ENCODE measurements at regions not wholly inside any gene's neighbourhood (a gene's known extent, or its start where the extent isn't known, plus 50 kb on each side); places are given as distances from the start of the nearest gene placed in this dataset.

GRCh38 chr3:74529145-74529544 is 85.3 kb downstream of the CNTN3 start:
- DNase-seq (ENCODE audit: low spot score) (no peak), ATAC-seq (ENCODE audit: low read depth) (no peak)
- H3K36me3 ChIP-seq (ENCODE audit: low read depth): no peaks in the 10 kb centered on the region
- no peak overlapping the region for H3K4me3 ChIP-seq (ENCODE audit: severe bottlenecking)
- TF ChIP-seq CTCF (IDR thresholded peaks at IDR 0.05; ENCODE audit: poor library complexity, severe bottlenecking): no peak
- H3K27me3 ChIP-seq (ENCODE audit: insufficient read depth, poor library complexity, severe bottlenecking): no peaks in the 10 kb centered on the region
- H3K9me3 ChIP-seq (ENCODE audit: severe bottlenecking): no peaks in the 10 kb centered on the region
- peaks cover 11% of the 10 kb centered on the region for H3K4me1 ChIP-seq (ENCODE audit: insufficient read depth, poor library complexity, severe bottlenecking)
- H3K27ac ChIP-seq (ENCODE audit: poor library complexity, severe bottlenecking): no peak overlapping the region

GRCh38 chr3:74527566-74527965 is 86.9 kb downstream of the CNTN3 start:
- no peak for DNase-seq (ENCODE audit: low spot score)
- no peak for ATAC-seq (ENCODE audit: low read depth)
- no peak overlapping the region for H3K4me3 ChIP-seq (ENCODE audit: severe bottlenecking)
- no peaks in the 10 kb centered on the region for H3K27me3 ChIP-seq (ENCODE audit: insufficient read depth, poor library complexity, severe bottlenecking)
- no peak overlapping the region for H3K27ac ChIP-seq (ENCODE audit: poor library complexity, severe bottlenecking)
- no peaks in the 10 kb centered on the region for H3K36me3 ChIP-seq (ENCODE audit: low read depth)
- no peak for TF ChIP-seq CTCF (IDR thresholded peaks at IDR 0.05; ENCODE audit: poor library complexity, severe bottlenecking)
- no peaks in the 10 kb centered on the region for H3K9me3 ChIP-seq (ENCODE audit: severe bottlenecking)
- H3K4me1 ChIP-seq (ENCODE audit: insufficient read depth, poor library complexity, severe bottlenecking): peaks cover 7% of the 10 kb centered on the region

DNA sequence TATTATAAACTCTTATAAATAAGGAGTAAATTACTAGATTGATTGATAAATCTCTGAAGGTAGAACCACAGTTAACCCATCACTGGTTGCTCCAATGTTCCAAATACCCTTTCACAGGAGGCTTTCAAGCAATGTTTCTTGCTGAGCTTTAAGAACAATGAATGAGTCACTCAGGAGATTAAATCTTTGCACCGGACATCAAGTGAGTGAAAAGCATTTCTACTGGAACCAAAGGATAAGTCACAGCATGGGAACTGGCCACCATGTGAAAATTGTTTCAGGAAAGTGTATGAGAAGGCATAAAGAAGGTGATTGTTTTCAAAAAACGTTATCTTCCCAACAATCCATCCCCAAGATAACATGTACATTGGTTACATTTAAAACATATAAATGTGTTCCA is 90.6 kb downstream of the CNTN3 start:
- Histone ChIP-seq H3K27ac (ENCODE audit: poor library complexity, severe bottlenecking) (no peak overlapping the region), H3K36me3 (ENCODE audit: low read depth) (no peaks in the 10 kb centered on the region)
- no peak for ATAC-seq (ENCODE audit: low read depth)

GRCh38 chr3:74520895-74521294 is 93.6 kb downstream of the CNTN3 start:
- DNase-seq (ENCODE audit: low spot score) (no peak), ATAC-seq (ENCODE audit: low read depth) (no peak)
- Histone ChIP-seq H3K27me3 (ENCODE audit: insufficient read depth, poor library complexity, severe bottlenecking) (no peaks in the 10 kb centered on the region), H3K4me1 (ENCODE audit: insufficient read depth, poor library complexity, severe bottlenecking) (no peaks in the 10 kb centered on the region), H3K27ac (ENCODE audit: poor library complexity, severe bottlenecking) (no peak overlapping the region), H3K36me3 (ENCODE audit: low read depth) (no peaks in the 10 kb centered on the region), H3K4me3 (ENCODE audit: severe bottlenecking) (no peak overlapping the region), H3K9me3 (ENCODE audit: severe bottlenecking) (no peaks in the 10 kb centered on the region)
- no peak for TF ChIP-seq CTCF (IDR thresholded peaks at IDR 0.05; ENCODE audit: poor library complexity, severe bottlenecking)

More for the DNA sequence above, 90.6 kb downstream of the CNTN3 start:
- TF ChIP-seq CTCF (IDR thresholded peaks at IDR 0.05; ENCODE audit: poor library complexity, severe bottlenecking): no peak
- no peak for DNase-seq (ENCODE audit: low spot score)
- Histone ChIP-seq H3K4me3 (ENCODE audit: severe bottlenecking) (no peak overlapping the region), H3K27me3 (ENCODE audit: insufficient read depth, poor library complexity, severe bottlenecking) (no peaks in the 10 kb centered on the region), H3K9me3 (ENCODE audit: severe bottlenecking) (no peaks in the 10 kb centered on the region), H3K4me1 (ENCODE audit: insufficient read depth, poor library complexity, severe bottlenecking) (no peaks in the 10 kb centered on the region)

DNA sequence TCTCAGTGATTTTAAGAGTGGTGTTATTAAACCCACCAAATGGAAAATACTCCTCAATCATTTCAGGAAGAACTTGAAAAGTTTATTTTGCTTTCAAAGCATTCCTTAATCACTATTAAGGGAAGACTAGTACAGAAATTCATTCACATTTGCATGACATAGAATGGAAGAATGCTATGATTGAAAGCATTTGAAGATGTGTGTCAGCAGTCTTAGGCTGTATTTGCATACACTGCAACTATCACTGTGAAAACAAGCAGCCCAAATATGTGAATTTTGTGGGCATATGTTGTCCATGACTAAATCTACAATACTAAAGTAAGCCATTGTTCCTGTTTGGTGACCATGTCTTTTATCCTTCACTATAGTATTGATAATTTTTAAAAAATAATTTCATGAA is 95.8 kb downstream of the CNTN3 start:
- no peaks in the 10 kb centered on the region for H3K9me3 ChIP-seq (ENCODE audit: severe bottlenecking)
- DNase-seq (ENCODE audit: low spot score) (no peak), ATAC-seq (ENCODE audit: low read depth) (no peak)
- no peak overlapping the region for H3K4me3 ChIP-seq (ENCODE audit: severe bottlenecking)
- no peaks in the 10 kb centered on the region for H3K27me3 ChIP-seq (ENCODE audit: insufficient read depth, poor library complexity, severe bottlenecking)
- H3K4me1 ChIP-seq (ENCODE audit: insufficient read depth, poor library complexity, severe bottlenecking): no peaks in the 10 kb centered on the region
- H3K27ac ChIP-seq (ENCODE audit: poor library complexity, severe bottlenecking): no peak overlapping the region
- no peaks in the 10 kb centered on the region for H3K36me3 ChIP-seq (ENCODE audit: low read depth)
- no peak for TF ChIP-seq CTCF (IDR thresholded peaks at IDR 0.05; ENCODE audit: poor library complexity, severe bottlenecking)

Measured in RWPE2 (cell line).